ENCODE measurements at regions not wholly inside any gene's neighbourhood (a gene's known extent, or its start where the extent isn't known, plus 50 kb on each side); places are given as distances from the start of the nearest gene placed in this dataset.
"Not testable (repeated sequence)": the region's sequence is repeated elsewhere in the genome, so short reads cannot be mapped to it uniquely, and the experiment has no call there.

DNA sequence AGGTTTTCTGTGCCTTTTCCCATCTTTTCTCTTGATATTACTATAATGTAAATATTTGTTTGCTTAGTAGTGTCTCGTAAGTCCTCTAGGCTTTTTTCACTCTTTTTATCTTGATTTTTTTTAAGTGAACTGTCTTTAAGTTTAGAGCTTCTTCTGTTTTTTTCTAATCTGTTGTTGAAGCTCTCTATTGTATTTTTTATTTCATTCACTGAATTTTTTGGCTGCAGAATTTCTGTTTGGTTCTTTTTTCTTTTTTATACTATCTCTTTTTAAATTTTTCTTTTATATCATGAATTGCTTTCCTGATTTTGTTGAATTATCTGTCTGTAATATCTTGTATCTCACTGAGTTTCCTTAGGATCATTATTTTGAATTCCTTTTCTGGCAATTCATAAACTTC lies 331.8 kb upstream of the RBMS1 start:
- FAIRE-seq (no peak), DNase-seq (ENCODE audit: low read depth, low spot score) (no peak)
- Histone ChIP-seq H3K9ac (ENCODE audit: control insufficient read depth, extremely low read depth, insufficient read depth, low read length) (no peak overlapping the region), H3K4me3 (ENCODE audit: control insufficient read depth in 2 of 3, extremely low read depth in 1 of 3, insufficient read depth in 2 of 3, low read depth in 1 of 3, low read length in 3 of 3) (no peak overlapping the region), H3K9me3 (ENCODE audit: control insufficient read depth, low read depth, low read length) (peaks cover 3% of the 10 kb centered on the region), H3K27ac (ENCODE audit: control insufficient read depth, insufficient read depth, low read length) (no peak overlapping the region), H3K79me2 (ENCODE audit: control insufficient read depth, insufficient read depth, low read length) (no peaks in the 10 kb centered on the region), H2AFZ (ENCODE audit: control insufficient read depth, low read length) (no peak overlapping the region), H4K20me1 (ENCODE audit: control insufficient read depth, extremely low read depth, insufficient read depth, low read length) (no peaks in the 10 kb centered on the region), H3K27me3 (ENCODE audit: control insufficient read depth, extremely low read depth, insufficient read depth, low read length) (no peaks in the 10 kb centered on the region), H3K4me1 (ENCODE audit: control insufficient read depth, extremely low read depth, insufficient read depth, low read length) (no peaks in the 10 kb centered on the region), H3K4me2 (ENCODE audit: control insufficient read depth, extremely low read depth, insufficient read depth, low read depth, low read length) (no peak overlapping the region), H3K36me3 (ENCODE audit: control insufficient read depth in 2 of 2, extremely low read depth in 1 of 2, insufficient read depth in 2 of 2, low read length in 2 of 2) (no peaks in the 10 kb centered on the region), H3K9me1 (ENCODE audit: control insufficient read depth, extremely low read depth, insufficient read depth, low read length) (no peaks in the 10 kb centered on the region)
- TF ChIP-seq, protein P1, sequence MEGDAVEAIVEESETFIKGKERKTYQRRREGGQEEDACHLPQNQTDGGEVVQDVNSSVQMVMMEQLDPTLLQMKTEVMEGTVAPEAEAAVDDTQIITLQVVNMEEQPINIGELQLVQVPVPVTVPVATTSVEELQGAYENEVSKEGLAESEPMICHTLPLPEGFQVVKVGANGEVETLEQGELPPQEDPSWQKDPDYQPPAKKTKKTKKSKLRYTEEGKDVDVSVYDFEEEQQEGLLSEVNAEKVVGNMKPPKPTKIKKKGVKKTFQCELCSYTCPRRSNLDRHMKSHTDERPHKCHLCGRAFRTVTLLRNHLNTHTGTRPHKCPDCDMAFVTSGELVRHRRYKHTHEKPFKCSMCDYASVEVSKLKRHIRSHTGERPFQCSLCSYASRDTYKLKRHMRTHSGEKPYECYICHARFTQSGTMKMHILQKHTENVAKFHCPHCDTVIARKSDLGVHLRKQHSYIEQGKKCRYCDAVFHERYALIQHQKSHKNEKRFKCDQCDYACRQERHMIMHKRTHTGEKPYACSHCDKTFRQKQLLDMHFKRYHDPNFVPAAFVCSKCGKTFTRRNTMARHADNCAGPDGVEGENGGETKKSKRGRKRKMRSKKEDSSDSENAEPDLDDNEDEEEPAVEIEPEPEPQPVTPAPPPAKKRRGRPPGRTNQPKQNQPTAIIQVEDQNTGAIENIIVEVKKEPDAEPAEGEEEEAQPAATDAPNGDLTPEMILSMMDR (optimal IDR thresholded peaks at IDR 0.05 in 1 of 3, IDR thresholded peaks at IDR 0.05 in 1 of 3, conservative IDR thresholded peaks at IDR 0.05 in 1 of 3; ENCODE audit: extremely low read depth in 1 of 3, insufficient read depth in 2 of 3, low read length in 3 of 3), result no peak
- TF ChIP-seq EZH2 (IDR thresholded peaks at IDR 0.05; ENCODE audit: low read length), result no peak
- dilution Hi-C loops (cut with MboI; ENCODE audit: extremely low pct_ligation_motif_present, low sequenced_read_pairs), result no loop called here

- Histone ChIP-seq H3K9me3 (ENCODE audit: control insufficient read depth, low read depth, low read length) (peaks cover 3% of the 10 kb centered on the region), H3K27me3 (ENCODE audit: control insufficient read depth, extremely low read depth, insufficient read depth, low read length) (no peaks in the 10 kb centered on the region), H3K4me2 (ENCODE audit: control insufficient read depth, extremely low read depth, insufficient read depth, low read depth, low read length) (no peak overlapping the region), H4K20me1 (ENCODE audit: control insufficient read depth, extremely low read depth, insufficient read depth, low read length) (no peaks in the 10 kb centered on the region), H2AFZ (ENCODE audit: control insufficient read depth, low read length) (no peak overlapping the region), H3K4me3 (ENCODE audit: control insufficient read depth in 2 of 3, extremely low read depth in 1 of 3, insufficient read depth in 2 of 3, low read depth in 1 of 3, low read length in 3 of 3) (no peak overlapping the region), H3K9ac (ENCODE audit: control insufficient read depth, extremely low read depth, insufficient read depth, low read length) (no peak overlapping the region), H3K27ac (ENCODE audit: control insufficient read depth, insufficient read depth, low read length) (no peak overlapping the region), H3K36me3 (ENCODE audit: control insufficient read depth in 2 of 2, extremely low read depth in 1 of 2, insufficient read depth in 2 of 2, low read length in 2 of 2) (no peaks in the 10 kb centered on the region), H3K79me2 (ENCODE audit: control insufficient read depth, insufficient read depth, low read length) (no peaks in the 10 kb centered on the region), H3K9me1 (ENCODE audit: control insufficient read depth, extremely low read depth, insufficient read depth, low read length) (no peaks in the 10 kb centered on the region), H3K4me1 (ENCODE audit: control insufficient read depth, extremely low read depth, insufficient read depth, low read length) (no peaks in the 10 kb centered on the region)
- FAIRE-seq, result no peak
- TF ChIP-seq EZH2 (IDR thresholded peaks at IDR 0.05; ENCODE audit: low read length), result no peak
- dilution Hi-C loops (cut with MboI; ENCODE audit: extremely low pct_ligation_motif_present, low sequenced_read_pairs), result no loop called here
- no peak for DNase-seq (ENCODE audit: low read depth, low spot score)
These were observed 332.9 kb upstream of the RBMS1 start for GRCh38 chr2:160826496-160826895.

DNA sequence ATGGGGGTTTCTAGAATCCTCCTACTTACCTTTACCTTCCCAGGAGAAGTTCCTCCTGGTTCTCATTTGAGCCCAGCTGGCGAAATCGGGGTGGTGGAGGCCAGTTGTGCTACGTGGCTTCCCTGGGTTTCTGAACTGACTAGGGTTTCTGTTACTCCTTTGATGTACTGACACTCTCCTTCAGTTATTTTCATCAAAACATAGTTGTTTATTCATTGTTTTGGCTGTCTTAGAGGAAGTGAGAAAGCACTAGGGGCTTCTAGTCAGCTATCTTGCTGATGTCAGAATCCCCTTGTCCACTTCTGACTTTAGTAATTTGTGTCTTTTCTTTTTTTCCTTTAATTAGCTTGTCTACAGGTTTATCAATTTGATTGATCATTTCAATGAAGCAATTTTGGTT lies 332.2 kb upstream of the TANK start:
- TF ChIP-seq, protein P1 (optimal IDR thresholded peaks at IDR 0.05 in 1 of 3, IDR thresholded peaks at IDR 0.05 in 1 of 3, conservative IDR thresholded peaks at IDR 0.05 in 1 of 3; ENCODE audit: extremely low read depth in 1 of 3, insufficient read depth in 2 of 3, low read length in 3 of 3), result no peak
- no peak for FAIRE-seq

GRCh38 chr2:160832381-160832780 lies 327.8 kb upstream of the TANK start:
- DNase-seq (ENCODE audit: low read depth, low spot score); dilution Hi-C loops (cut with MboI; ENCODE audit: extremely low pct_ligation_motif_present, low sequenced_read_pairs): not testable (repeated sequence)

More for the DNA sequence above, 332.2 kb upstream of the TANK start:
- no peak overlapping the region for H3K27ac ChIP-seq (ENCODE audit: control insufficient read depth, insufficient read depth, low read length)
- H3K9ac ChIP-seq (ENCODE audit: control insufficient read depth, extremely low read depth, insufficient read depth, low read length), result no peak overlapping the region
- no peak for DNase-seq (ENCODE audit: low read depth, low spot score)
- no peaks in the 10 kb centered on the region for H3K36me3 ChIP-seq (ENCODE audit: control insufficient read depth in 2 of 2, extremely low read depth in 1 of 2, insufficient read depth in 2 of 2, low read length in 2 of 2)
- no peak overlapping the region for H2AFZ ChIP-seq (ENCODE audit: control insufficient read depth, low read length)
- no peaks in the 10 kb centered on the region for H3K79me2 ChIP-seq (ENCODE audit: control insufficient read depth, insufficient read depth, low read length)
- H3K27me3 ChIP-seq (ENCODE audit: control insufficient read depth, extremely low read depth, insufficient read depth, low read length), result no peaks in the 10 kb centered on the region
- dilution Hi-C loops (cut with MboI; ENCODE audit: extremely low pct_ligation_motif_present, low sequenced_read_pairs), result no loop called here
- no peak overlapping the region for H3K4me2 ChIP-seq (ENCODE audit: control insufficient read depth, extremely low read depth, insufficient read depth, low read depth, low read length)
- no peak overlapping the region for H3K4me3 ChIP-seq (ENCODE audit: control insufficient read depth in 2 of 3, extremely low read depth in 1 of 3, insufficient read depth in 2 of 3, low read depth in 1 of 3, low read length in 3 of 3)
- no peaks in the 10 kb centered on the region for H4K20me1 ChIP-seq (ENCODE audit: control insufficient read depth, extremely low read depth, insufficient read depth, low read length)
- H3K9me1 ChIP-seq (ENCODE audit: control insufficient read depth, extremely low read depth, insufficient read depth, low read length), result no peaks in the 10 kb centered on the region
- H3K9me3 ChIP-seq (ENCODE audit: control insufficient read depth, low read depth, low read length), result peaks cover 3% of the 10 kb centered on the region
- no peaks in the 10 kb centered on the region for H3K4me1 ChIP-seq (ENCODE audit: control insufficient read depth, extremely low read depth, insufficient read depth, low read length)

More at GRCh38 chr2:160832381-160832780, 327.8 kb upstream of the TANK start:
- not testable (repeated sequence) for H2AFZ ChIP-seq (ENCODE audit: control insufficient read depth, low read length); H3K9ac ChIP-seq (ENCODE audit: control insufficient read depth, extremely low read depth, insufficient read depth, low read length); H3K9me3 ChIP-seq (ENCODE audit: control insufficient read depth, low read depth, low read length); H3K9me1 ChIP-seq (ENCODE audit: control insufficient read depth, extremely low read depth, insufficient read depth, low read length); H3K27ac ChIP-seq (ENCODE audit: control insufficient read depth, insufficient read depth, low read length); H3K79me2 ChIP-seq (ENCODE audit: control insufficient read depth, insufficient read depth, low read length); H3K4me2 ChIP-seq (ENCODE audit: control insufficient read depth, extremely low read depth, insufficient read depth, low read depth, low read length); H3K4me3 ChIP-seq (ENCODE audit: control insufficient read depth in 2 of 3, extremely low read depth in 1 of 3, insufficient read depth in 2 of 3, low read depth in 1 of 3, low read length in 3 of 3); H3K27me3 ChIP-seq (ENCODE audit: control insufficient read depth, extremely low read depth, insufficient read depth, low read length); H3K36me3 ChIP-seq (ENCODE audit: control insufficient read depth in 2 of 2, extremely low read depth in 1 of 2, insufficient read depth in 2 of 2, low read length in 2 of 2); FAIRE-seq; H4K20me1 ChIP-seq (ENCODE audit: control insufficient read depth, extremely low read depth, insufficient read depth, low read length)
- peaks cover 13% of the 10 kb centered on the region for H3K4me1 ChIP-seq (ENCODE audit: control insufficient read depth, extremely low read depth, insufficient read depth, low read length)

All from keratinocyte (primary cell).